Peyer's patch (tissue), 4 donors: ENCODE measurements at regions not wholly inside any gene's neighbourhood (a gene's known extent, or its start where the extent isn't known, plus 50 kb on each side); places are given as distances from the start of the nearest gene placed in this dataset.

Experiments
- DNase-seq, 3 donors: peaks; one replicate each; pipeline ENCODE4 v3.0.0-alpha.2; 2017 to 2019
- H3K27ac ChIP-seq, 4 donors: fragments of 200-600 bp; sonication (generic); one replicate each; pipeline ENCODE4 v1.5.1; 2016 to 2019
- H3K27me3 ChIP-seq, 2 donors: fragments of 200-600 bp; sonication (generic); one replicate each; pipeline ENCODE4 v1.5.1; 2019
- H3K36me3 ChIP-seq, 3 donors: fragments of 200-600 bp; sonication (generic); one replicate each; pipeline ENCODE4 v1.5.1; 2016 to 2019
- H3K4me1 ChIP-seq, 4 donors: fragments of 200-600 bp; sonication (generic); one replicate each; pipeline ENCODE4 v1.5.1; 2016 to 2019
- H3K4me3 ChIP-seq, 4 donors: fragments of 200-600 bp; sonication (generic); 1 replicate in 3 of 4; 2 replicates in 1 of 4; pipeline ENCODE4 v1.5.1; 2016 to 2019; ENCODE audit warnings: mild to moderate bottlenecking in 1 of 4
- H3K9me3 ChIP-seq, 4 donors: fragments of 200-600 bp; sonication (generic); one replicate each; pipeline ENCODE4 v1.5.1; 2016 to 2019; ENCODE audit warnings: mild to moderate bottlenecking in 1 of 4
- CTCF ChIP-seq, 6 experiments: fragments of 450-650 bp in 4 of 6; fragments of 200-600 bp in 2 of 6; sonication (generic) in 1 of 6; IDR thresholded peaks; one replicate each; pipeline ENCODE4 v1.5.1; 2017 to 2019; ENCODE audit warnings: antibody characterized with exemption in 6 of 6, mild to moderate bottlenecking in 3 of 6, moderate library complexity in 1 of 6
- POLR2A ChIP-seq, 2 donors: fragments of 450-650 bp; IDR thresholded peaks; one replicate each; pipeline ENCODE4 v1.5.1; 2017; ENCODE audit warnings: antibody characterized with exemption in 2 of 2, mild to moderate bottlenecking in 2 of 2, moderate library complexity in 2 of 2

- Histone ChIP-seq H3K27ac (peak overlapping the region; percentile 27 to 78 (median 60)), H3K9me3 (no peaks in the 10 kb centered on the region), H3K27me3 (no peaks in the 10 kb centered on the region), H3K4me3 (peak overlapping the region in 1 of 4 donors; percentile 10), H3K4me1 (peaks cover 0 to 27% (median 23%) of the 10 kb centered on the region in 4 donors), H3K36me3 (no peaks in the 10 kb centered on the region)
- peak in 2 of 3 donors; percentile 17 to 47 for DNase-seq
- TF ChIP-seq CTCF (IDR thresholded peaks at IDR 0.05) (no peak), POLR2A (IDR thresholded peaks at IDR 0.05) (no peak)
Observed at GRCh38 chr2:8543060-8543382, 138.8 kb upstream of the ID2 start.

DNA sequence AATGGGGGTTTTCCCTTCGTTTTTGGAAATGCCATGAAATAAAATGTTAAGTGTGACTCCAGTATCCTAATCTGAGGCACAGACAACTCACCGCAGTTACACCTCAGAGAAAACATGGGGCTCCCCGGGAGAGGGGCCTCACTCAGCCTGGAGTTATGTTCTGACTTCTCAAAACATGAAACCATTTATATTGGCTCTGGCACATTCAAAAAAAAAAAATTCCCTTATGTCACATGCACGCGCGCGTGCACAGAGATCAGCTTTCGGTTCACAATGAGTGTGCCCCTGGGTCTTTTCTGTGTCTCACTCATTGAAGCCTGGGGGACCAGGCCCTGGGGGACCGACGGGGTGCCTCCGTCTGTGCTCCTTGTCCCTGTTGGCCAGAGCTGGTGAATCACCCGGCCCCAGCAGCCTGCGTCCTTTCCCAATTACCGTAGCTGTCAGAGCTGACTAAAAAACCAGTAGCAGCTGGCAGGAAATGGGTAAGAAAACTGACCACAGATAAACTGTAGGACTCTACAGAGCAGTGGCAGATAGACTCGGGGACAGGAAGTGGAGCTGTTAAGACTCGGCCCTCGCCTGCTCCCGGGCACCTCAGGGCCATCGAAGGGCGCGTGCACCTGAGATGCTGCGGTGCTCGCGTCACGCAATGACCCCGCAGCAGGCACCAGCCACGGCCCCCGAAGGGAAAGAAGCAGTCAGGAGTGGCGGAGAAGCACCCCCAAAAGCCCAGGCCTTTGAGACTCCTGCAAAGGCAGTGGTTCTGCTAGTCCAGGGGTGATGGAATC lies 138.3 kb upstream of the ID2 start:
- Histone ChIP-seq H3K9me3 (no peaks in the 10 kb centered on the region), H3K4me3 (peak overlapping the region in 1 of 4 donors; percentile 10), H3K4me1 (peaks cover 0 to 27% (median 23%) of the 10 kb centered on the region in 4 donors), H3K27ac (peak overlapping the region; percentile 54 to 78 (median 66)), H3K36me3 (no peaks in the 10 kb centered on the region), H3K27me3 (no peaks in the 10 kb centered on the region)
- TF ChIP-seq POLR2A (IDR thresholded peaks at IDR 0.05) (peak; percentile 2 to 36), CTCF (IDR thresholded peaks at IDR 0.05) (no peak)
- DNase-seq: peak in 2 of 3 donors; percentile 60 to 79

DNA sequence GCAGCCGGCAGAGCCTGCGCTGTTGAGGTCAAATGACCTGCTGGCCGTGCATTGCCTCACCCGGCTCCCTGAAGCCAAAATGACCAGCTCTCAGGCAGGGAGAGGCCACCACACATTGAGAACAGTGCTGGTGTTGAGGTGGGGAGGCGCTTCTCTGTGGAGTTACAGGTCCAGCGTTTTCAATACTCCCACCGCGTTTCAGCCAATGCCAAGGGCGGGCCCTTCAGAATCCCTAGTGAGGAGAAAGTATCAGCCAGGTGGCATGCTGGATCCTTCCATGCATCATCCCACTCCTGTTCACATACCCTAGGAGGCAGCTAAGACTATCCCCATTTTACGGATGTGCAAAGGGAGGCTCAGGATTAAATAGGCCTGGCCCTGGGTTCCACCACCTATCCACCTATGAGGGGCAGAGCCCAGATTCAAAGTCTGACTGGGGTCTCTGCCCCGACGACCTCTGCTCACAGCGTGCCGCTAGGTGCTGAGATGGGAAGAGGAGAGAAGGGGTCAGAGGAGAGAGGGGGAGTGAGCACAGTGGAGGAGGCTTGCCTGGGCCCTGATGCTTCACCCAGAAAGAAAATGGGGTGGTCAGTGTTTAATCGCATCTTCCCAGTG lies 137.6 kb upstream of the ID2 start:
- Histone ChIP-seq H3K9me3 (no peaks in the 10 kb centered on the region), H3K27me3 (no peaks in the 10 kb centered on the region), H3K4me1 (peaks cover 0 to 27% (median 23%) of the 10 kb centered on the region in 4 donors), H3K36me3 (no peaks in the 10 kb centered on the region), H3K27ac (peak overlapping the region; percentile 54 to 78 (median 66)), H3K4me3 (peak overlapping the region in 1 of 4 donors; percentile 10)
- DNase-seq: peak in 1 of 3 donors; percentile 35
- TF ChIP-seq CTCF (IDR thresholded peaks at IDR 0.05): no peak
- no peak for TF ChIP-seq POLR2A (IDR thresholded peaks at IDR 0.05)

GRCh38 chr2:8544786-8545694 lies 136.8 kb upstream of the ID2 start:
- Histone ChIP-seq H3K4me1 (peaks cover 0 to 26% (median 20%) of the 10 kb centered on the region in 4 donors), H3K27ac (peak overlapping the region; percentile 54 to 78 (median 66)), H3K27me3 (no peaks in the 10 kb centered on the region), H3K36me3 (no peaks in the 10 kb centered on the region), H3K4me3 (no peak overlapping the region), H3K9me3 (no peaks in the 10 kb centered on the region)
- DNase-seq: peak; percentile 70 to 91 (median 78)
- TF ChIP-seq CTCF (IDR thresholded peaks at IDR 0.05) (peak; percentile 13 to 48 (median 36)), POLR2A (IDR thresholded peaks at IDR 0.05) (no peak)
